HCT116 (cell line): ENCODE measurements at regions not wholly inside any gene's neighbourhood (a gene's known extent, or its start where the extent isn't known, plus 50 kb on each side); places are given as distances from the start of the nearest gene placed in this dataset.

Source experiments
- EZH2 ChIP-seq: fragments of 200-600 bp; sonication (generic); IDR thresholded peaks from 2 replicates; pipeline ENCODE4 v1.6.1; 2017; ENCODE audit warnings: antibody characterized with exemption, mixed run types
- POLR2A ChIP-seq: IDR thresholded peaks from 2 replicates; pipeline ENCODE4 v1.7.0; 2011; ENCODE audit warnings: borderline replicate concordance; ENCODE audit not compliant: insufficient read depth, insufficient read length; ENCODE audit errors: extremely low read depth
- YY1 ChIP-seq: IDR thresholded peaks from 2 replicates; pipeline ENCODE4 v1.6.1; 2011; ENCODE audit warnings: low read length, low read depth, moderate library complexity, mild to moderate bottlenecking; ENCODE audit not compliant: insufficient replicate concordance; ENCODE audit errors: extremely low read depth
- TF ChIP-seq, protein P1 (sequence below), 3 experiments: fragments of 200-600 bp in 1 of 3; sonication (generic) in 1 of 3; IDR thresholded peaks in 2 of 3; conservative IDR thresholded peaks in 1 of 3; 2 replicates each; pipeline ENCODE4 v1.5.1; 2012 to 2017; ENCODE audit warnings: low read depth in 2 of 3, low read length in 2 of 3, antibody characterized with exemption in 1 of 3, borderline replicate concordance in 1 of 3, control low read depth in 1 of 3, mild to moderate bottlenecking in 1 of 3, mixed read lengths in 1 of 3, mixed run types in 1 of 3, moderate library complexity in 1 of 3; ENCODE audit not compliant: insufficient read depth in 1 of 3
- TF ChIP-seq, protein P2 (sequence below): IDR thresholded peaks from 2 replicates; pipeline ENCODE4 v1.6.1; 2011; ENCODE audit warnings: mild to moderate bottlenecking, low read length, moderate library complexity; ENCODE audit not compliant: insufficient replicate concordance; ENCODE audit errors: extremely low read depth

DNA sequence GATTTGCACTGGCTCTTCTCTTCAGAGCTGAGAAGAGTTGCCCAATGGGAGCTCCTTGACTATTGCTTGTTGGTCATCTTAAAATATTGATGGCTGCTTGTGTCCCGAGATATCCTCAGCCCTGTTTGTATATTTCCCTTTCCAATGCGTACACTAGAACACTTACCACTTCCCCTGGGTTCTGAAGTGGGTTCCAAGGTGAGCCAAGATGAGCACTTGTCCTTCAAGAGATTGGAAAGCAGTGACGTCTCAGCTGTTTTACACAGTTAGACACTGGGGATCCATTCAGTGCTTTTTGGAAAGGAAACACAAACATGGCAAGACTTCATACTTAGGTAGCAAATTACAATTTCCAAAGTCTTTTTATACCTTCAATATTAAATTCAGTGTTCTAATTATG is 716.4 kb upstream of the CITED2 start:
- TF ChIP-seq EZH2, result no peak
- TF ChIP-seq POLR2A, result no peak
- TF ChIP-seq, protein P1, sequence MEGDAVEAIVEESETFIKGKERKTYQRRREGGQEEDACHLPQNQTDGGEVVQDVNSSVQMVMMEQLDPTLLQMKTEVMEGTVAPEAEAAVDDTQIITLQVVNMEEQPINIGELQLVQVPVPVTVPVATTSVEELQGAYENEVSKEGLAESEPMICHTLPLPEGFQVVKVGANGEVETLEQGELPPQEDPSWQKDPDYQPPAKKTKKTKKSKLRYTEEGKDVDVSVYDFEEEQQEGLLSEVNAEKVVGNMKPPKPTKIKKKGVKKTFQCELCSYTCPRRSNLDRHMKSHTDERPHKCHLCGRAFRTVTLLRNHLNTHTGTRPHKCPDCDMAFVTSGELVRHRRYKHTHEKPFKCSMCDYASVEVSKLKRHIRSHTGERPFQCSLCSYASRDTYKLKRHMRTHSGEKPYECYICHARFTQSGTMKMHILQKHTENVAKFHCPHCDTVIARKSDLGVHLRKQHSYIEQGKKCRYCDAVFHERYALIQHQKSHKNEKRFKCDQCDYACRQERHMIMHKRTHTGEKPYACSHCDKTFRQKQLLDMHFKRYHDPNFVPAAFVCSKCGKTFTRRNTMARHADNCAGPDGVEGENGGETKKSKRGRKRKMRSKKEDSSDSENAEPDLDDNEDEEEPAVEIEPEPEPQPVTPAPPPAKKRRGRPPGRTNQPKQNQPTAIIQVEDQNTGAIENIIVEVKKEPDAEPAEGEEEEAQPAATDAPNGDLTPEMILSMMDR (IDR thresholded peaks at IDR 0.05 in 2 of 3, conservative IDR thresholded peaks at IDR 0.05 in 1 of 3; ENCODE audit: borderline replicate concordance in 1 of 3, insufficient read depth in 1 of 3, low read depth in 2 of 3, low read length in 2 of 3), result no peak
- TF ChIP-seq YY1, result no peak
- TF ChIP-seq, protein P2, sequence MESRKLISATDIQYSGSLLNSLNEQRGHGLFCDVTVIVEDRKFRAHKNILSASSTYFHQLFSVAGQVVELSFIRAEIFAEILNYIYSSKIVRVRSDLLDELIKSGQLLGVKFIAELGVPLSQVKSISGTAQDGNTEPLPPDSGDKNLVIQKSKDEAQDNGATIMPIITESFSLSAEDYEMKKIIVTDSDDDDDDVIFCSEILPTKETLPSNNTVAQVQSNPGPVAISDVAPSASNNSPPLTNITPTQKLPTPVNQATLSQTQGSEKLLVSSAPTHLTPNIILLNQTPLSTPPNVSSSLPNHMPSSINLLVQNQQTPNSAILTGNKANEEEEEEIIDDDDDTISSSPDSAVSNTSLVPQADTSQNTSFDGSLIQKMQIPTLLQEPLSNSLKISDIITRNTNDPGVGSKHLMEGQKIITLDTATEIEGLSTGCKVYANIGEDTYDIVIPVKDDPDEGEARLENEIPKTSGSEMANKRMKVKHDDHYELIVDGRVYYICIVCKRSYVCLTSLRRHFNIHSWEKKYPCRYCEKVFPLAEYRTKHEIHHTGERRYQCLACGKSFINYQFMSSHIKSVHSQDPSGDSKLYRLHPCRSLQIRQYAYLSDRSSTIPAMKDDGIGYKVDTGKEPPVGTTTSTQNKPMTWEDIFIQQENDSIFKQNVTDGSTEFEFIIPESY, result no peak
